ENCODE measurements at regions not wholly inside any gene's neighbourhood (a gene's known extent, or its start where the extent isn't known, plus 50 kb on each side); places are given as distances from the start of the nearest gene placed in this dataset.

DNA sequence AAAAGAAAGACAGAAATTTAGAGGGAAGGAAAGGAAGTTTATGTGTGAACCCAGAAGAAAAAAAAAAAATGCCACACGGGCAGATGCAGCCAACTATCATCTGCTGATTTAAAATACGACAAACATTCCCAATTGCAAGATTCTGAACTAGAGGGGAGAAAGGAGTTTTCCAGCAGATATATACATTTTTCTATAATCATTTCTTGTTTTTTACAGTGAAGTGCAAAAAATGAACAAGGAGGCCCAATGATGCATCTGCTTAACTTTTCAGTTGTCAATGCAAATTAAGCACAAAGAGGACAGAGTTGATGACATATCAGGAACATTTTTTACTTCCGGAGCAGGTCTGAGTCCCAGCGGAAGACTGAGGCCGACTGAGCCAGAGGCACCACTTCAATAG lies 144.7 kb downstream of the MYCN start:
- no peak for DNase-seq (ENCODE audit: insufficient read length, low spot score)
- no peak for FAIRE-seq

DNA sequence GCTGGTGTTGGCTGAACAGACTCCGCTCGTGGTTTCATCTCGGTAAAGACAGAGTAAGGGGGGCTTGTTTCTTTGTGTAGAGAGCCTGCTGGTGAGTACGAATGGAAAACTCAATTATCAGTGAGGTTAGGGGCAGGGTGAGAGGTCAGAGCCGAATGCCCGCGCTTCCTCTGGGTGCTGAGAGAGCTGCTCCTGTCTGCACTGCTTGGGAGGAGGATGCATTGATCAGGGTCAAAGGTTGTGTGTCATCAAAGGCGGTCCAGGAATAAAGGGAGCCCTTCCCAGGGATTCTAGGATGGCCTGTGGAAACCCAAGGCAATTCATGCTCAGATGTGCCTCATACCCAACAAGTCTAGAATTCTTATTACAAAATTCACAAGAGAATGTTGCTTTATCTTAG lies 143.9 kb downstream of the MYCN start:
- FAIRE-seq (no peak), DNase-seq (ENCODE audit: insufficient read length, low spot score) (no peak)

DNA sequence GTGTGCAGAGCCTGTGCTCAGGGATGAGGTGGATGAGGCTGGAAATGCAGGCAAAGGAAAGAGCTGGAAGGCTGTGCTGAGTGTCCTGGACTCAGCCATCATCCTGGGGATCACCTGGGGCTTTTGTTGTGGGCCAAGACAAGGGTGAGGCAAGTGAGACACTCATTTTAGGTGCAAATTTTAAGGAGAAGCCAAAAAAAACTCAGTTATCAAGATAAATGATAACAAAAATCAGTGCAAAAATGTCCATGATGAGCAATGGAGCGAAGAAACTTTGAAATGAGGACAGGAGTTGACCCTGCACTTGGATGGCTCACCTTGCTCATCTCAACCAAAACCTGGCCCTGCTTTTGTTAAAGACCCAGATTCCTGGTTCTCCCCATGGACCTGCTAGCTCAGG lies 141.9 kb downstream of the MYCN start:
- FAIRE-seq (no peak), DNase-seq (ENCODE audit: insufficient read length, low spot score) (no peak)

DNA sequence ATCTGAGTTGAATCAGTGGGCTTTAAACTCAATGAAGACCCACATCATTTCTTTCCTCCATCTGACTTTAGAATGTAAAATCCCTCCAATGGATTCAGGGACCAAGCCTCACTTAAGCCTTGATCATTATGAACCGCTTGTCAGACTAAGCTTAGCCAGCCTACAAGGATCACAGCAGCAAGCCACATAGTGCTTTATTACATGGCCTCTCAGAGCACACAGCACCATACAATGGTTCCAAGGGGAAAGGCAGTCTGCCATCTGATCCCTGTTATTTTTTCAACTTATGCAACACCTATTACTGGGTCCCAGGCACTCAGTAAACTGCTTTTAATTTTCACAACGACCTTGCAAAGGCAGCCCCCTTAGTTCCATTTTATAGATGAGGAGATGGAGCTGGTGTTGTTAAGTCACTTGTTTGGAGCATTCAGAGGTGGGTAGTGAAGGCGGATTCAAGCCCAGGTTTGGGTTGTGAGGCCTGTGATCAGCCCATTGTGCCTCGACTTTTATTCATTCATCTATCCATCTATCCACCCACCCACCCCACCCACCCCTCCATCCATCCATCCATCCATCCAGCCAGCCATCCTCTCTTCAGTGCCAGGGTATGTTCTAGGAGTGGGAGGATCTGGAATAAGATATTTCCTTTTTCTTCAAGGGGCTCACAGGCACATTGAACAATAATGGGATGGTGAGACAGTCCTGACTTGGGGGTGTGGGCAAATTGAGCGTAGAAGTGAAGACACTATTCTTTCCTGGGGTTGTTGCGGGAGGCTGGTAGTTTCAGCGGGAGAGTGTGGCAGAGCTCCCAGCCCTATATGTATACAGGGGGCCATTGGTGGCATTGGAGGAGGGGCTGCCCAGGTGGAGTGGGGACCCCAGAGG lies 141.2 kb downstream of the MYCN start:
- FAIRE-seq (no peak), DNase-seq (ENCODE audit: insufficient read length, low spot score) (no peak)

GRCh38 chr2:16080516-16080915 lies 140.2 kb downstream of the MYCN start:
- DNase-seq (ENCODE audit: insufficient read length, low spot score) (no peak), FAIRE-seq (no peak)

- DNase-seq (ENCODE audit: insufficient read length, low spot score) = no peak
- no peak for FAIRE-seq
These were observed 139.7 kb downstream of the MYCN start for GRCh38 chr2:16080071-16080470.

- DNase-seq (ENCODE audit: insufficient read length, low spot score) (no peak), FAIRE-seq (no peak)
These were observed 139.3 kb downstream of the MYCN start for GRCh38 chr2:16079637-16080036.

DNA sequence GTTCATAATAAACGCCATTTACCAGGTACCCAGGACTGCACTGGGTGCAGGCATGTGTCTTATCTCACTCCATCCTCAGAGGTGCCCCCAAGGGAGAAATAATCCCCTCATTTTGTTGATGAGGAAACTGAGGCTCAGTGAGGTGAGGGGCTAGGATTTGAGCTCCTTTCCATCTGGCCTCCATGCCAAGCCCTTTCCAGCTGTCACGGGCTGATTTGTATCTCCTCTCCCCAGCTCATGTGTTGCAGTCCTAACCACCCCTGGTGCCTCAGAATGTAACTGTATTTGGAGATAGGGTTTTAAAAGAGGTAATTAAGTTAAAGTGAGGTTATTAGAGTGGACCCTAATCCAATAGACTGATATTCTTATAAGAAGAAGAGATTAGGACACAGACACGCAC lies 137.3 kb downstream of the MYCN start:
- FAIRE-seq (no peak), DNase-seq (ENCODE audit: insufficient read length, low spot score) (no peak)

DNA sequence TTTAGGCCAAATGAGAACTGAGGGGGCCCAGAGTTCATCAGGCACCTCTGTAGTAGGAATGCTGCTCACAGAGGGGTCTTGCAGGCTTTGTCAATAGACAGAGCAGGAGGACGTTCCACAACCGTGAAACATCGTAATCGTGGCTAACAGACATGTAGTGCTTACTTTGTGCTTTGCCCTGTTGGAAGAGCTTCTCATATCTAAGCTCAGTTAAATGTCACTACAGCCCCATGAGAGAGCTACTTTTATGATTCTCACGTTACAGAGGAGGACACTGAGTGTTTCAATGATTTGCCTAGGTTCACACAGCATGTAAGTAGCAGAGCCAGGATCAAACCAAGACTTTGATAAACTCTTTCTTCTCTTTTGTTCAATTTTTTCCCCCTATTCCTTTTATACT lies 136.6 kb downstream of the MYCN start:
- FAIRE-seq = no peak
- DNase-seq (ENCODE audit: insufficient read length, low spot score) = no peak

DNA sequence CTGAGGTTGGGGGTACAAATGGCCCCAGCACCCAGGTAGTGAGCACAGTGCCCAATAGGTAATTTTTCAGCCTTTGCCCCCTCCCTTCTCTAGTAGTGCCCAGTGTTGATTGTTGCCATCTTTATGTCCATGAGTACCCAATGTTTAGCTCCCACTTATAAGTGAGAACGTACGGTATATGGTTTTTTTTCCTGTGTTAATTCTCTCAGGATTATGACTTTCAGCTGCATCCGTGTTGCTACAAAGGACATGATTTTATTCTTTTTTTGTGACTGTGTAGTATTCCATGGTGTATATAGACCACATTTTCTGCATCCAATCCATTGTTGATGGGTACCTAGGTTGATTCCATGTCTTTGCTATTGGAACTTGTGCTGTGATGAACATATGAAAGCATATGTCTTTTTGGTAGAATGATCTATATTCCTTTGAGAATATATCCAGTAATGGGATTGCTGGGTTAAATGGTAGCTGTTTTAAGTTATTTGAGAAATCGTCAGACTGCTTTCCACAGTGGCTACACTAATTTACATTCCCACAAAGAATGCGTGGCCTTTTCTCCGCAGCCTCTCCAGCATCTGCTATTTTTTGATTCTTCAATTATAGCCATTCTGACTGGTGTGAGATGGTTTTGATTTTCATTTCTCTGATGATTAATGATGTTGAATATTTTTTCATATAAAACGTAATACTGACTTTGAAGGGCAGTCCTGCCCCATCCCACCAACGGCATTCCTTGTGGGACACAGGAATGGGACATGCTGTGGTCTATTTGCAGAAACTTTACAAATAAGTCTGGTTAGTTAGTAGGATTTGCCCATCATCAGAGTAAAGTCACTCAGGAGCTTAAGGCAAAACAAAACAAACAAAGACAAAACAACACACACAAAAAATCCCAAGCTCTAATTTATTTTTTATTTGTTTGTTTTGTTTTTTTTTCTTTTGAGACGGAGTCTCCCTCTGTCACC lies 135.0 kb downstream of the MYCN start:
- FAIRE-seq (no peak), DNase-seq (ENCODE audit: insufficient read length, low spot score) (no peak)

DNA sequence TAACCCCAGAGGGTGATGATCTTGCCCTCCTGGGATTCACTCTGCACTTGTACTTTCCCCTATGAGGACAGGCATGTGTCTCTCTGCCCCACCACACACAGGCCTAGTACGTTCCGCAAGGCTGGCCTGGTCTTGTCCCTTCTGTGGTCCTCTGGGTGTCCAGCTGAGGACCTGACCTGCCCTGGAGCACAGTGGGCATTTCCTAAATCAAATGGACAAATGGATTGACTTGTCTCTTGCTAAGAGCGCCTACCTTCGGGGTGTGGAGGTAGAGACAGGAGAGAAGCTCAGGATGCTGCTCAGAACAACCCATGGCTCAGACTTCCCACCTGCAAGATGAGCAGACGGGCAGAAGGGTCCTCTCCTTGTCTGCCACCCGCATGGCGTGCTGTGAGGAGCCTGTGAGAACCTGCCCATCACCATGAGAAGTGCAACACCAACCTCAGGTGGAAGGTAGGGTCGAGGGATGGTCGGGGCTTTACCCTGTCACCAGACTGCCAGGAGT lies 133.6 kb downstream of the MYCN start:
- FAIRE-seq = no peak
- DNase-seq (ENCODE audit: insufficient read length, low spot score) = no peak

DNA sequence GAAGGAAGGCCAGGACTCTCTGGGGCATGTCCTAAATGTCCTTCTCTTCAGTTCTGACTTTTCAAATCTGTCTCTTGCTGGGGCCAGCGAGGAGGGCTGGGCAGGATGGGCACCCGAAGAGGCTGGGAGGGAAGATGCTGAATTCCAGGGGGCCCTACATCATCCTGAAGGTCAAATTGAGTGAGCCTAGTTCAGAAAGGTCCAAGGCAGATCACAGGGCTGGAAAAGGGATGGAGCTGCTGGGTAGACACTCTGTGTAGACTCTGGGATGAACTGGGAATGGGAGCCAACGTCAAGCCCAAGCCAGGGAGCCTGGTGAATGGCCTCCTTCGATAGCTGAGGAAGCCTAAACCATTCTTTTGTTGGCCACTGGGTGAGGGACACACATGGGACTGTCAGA lies 133.1 kb downstream of the MYCN start:
- no peak for FAIRE-seq
- no peak for DNase-seq (ENCODE audit: insufficient read length, low spot score)

DNA sequence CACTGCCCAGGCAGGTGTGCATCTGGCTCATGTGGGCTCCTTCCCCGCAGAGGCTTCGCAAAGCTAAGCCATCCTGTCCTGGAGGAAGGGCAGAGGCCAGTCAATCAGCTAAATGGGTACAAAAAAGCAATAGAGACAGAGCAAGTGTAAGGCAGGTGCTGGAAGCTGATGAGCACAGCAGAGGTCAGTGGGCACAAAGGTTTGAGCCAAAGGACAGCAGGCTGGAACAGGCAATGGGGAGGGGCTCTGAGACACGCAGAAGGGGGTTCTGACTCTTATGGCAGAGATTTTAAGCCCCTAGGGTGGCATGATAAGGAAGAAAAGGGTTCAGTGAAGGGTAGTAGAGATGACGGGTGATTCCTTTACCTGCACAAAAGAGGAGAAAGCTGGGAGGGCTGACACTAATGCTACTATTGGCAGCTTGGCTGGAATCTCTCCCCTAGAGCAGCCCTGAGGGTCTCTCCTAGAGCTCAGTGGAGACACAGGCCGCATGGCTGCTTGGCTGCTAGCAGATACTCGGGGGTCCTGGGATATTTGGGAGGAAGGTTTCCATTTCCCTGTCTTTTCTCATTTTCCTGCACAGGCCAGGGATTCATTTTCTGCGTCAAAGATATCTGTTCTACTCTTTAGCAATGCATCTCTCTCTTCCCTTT lies 132.4 kb downstream of the MYCN start:
- no peak for DNase-seq (ENCODE audit: insufficient read length, low spot score)
- FAIRE-seq = no peak

- DNase-seq (ENCODE audit: insufficient read length, low spot score) (no peak), FAIRE-seq (no peak)
These were observed 131.7 kb downstream of the MYCN start for GRCh38 chr2:16071865-16072637.

- no peak for FAIRE-seq
- no peak for DNase-seq (ENCODE audit: insufficient read length, low spot score)
These were observed 130.9 kb downstream of the MYCN start for GRCh38 chr2:16071039-16071864.

DNA sequence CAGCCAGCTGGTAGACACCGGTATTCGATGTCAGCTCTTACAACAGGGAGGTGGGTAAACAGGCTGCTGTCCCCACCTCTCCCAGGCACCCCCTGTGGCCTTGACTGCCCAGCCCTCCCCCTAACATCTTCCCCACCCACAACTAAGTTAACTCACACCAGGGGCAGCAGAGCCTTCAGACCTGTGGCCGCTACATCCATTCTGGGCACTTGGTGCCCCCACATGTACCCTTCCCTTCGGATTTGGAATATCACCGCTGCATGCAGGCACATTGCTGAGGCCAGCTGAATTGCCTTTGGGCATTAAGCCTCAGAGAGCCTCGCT lies 130.3 kb downstream of the MYCN start:
- DNase-seq (ENCODE audit: insufficient read length, low spot score) (no peak), FAIRE-seq (no peak)

DNA sequence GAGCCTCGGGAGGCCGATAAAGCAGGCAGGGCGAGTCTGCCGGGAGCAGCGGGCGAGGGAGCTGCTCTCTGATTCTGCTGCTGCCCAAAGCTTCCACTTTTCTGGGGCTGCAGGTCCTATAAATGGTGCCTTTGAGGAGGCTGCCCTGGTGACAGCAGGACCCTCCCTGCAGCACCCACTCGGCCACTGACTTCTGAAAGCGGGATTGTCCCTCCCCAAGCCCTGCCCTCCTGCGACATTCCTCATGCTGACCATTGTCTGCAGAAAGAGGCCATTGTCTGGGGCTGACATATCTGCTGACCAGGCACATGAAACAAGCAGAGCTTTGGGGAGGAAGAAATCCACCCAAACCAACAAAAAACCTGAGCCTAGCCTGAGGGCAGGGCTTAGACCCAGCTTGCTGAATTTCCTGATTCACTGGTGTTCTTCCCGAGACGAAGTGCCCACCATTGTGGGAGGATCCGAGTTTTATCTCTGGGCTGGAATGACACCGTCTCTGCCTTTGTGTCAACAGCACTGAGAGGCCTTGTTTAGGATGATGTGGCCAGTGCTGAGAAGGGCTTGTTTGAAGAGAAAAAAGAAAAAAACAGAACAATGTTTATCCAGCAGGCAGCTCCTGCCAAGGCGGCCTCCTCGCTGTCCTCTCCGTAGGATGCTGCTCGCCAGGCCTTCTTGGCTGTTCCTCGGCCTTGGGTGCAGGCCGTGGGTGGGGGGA lies 129.7 kb downstream of the MYCN start:
- no peak for DNase-seq (ENCODE audit: insufficient read length, low spot score)
- no peak for FAIRE-seq

DNA sequence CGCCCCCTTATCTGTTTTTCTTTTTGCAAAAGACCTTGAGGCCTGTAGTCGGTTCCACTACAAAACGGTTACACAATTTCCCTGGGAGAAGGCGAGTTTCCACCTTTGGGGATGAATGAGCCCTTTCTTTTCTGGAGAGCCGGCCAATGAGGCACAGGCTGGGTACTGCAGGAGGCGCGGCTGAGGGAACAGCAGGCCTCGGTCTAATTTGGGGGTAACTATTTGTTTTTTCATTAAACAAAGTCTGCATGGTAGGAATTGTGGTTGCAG lies 129.2 kb downstream of the MYCN start:
- DNase-seq (ENCODE audit: insufficient read length, low spot score) = no peak
- FAIRE-seq = no peak

- no peak for DNase-seq (ENCODE audit: insufficient read length, low spot score)
These were observed 128.2 kb downstream of the MYCN start for GRCh38 chr2:16068552-16068940.

More at GRCh38 chr2:16068552-16068940, 128.2 kb downstream of the MYCN start:
- no peak for FAIRE-seq
